ENCODE measurements at regions not wholly inside any gene's neighbourhood (a gene's known extent, or its start where the extent isn't known, plus 50 kb on each side); places are given as distances from the start of the nearest gene placed in this dataset.
A peak's percentile ranks its signal among the peaks of the same experiment; 100 is the strongest.

DNA sequence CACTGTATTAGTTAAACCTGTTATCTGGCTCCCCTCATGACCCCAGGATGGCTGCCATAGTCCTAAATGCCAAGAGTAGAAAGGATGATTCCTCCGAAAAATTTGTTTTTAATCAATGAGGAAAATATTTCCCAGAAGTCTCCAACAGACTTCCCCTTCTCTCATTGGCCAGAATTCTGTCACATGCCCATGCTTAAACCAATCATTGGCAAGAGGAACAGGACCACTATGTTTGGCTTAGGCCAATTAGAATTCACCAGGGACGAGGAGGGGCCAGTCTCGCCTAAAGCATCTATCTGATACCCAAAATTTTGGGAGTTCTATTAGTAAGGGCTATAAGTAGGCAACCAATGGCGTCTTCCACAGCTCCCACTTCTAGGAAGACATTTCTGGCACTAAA lies 71.2 kb upstream of the IL6 start:
- no peak for DNase-seq

DNA sequence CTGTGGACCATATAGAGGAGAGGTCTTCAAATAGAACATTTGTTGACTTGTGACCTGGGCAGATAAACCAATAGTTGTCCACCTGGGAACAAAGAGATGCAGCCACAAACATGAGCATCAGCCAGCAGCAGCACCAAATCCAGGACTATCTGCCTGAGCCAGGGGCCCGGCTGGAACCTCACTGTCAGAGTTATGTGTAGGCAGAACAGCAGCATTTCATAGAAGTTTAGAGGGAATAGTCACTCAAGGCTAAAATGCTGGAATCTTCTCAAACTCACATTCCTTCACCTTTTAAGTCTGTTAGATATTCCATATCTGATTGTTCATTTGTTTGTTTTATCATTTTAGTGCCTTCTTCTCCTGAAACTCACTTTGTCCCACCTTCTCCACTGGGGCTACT lies 72.2 kb upstream of the IL6 start:
- no peak for DNase-seq

GRCh38 chr7:22653951-22654350 lies 73.0 kb upstream of the IL6 start:
- DNase-seq, result peak; percentile 90

GRCh38 chr7:22651534-22652243 lies 75.3 kb upstream of the IL6 start:
- DNase-seq, result no peak

DNA sequence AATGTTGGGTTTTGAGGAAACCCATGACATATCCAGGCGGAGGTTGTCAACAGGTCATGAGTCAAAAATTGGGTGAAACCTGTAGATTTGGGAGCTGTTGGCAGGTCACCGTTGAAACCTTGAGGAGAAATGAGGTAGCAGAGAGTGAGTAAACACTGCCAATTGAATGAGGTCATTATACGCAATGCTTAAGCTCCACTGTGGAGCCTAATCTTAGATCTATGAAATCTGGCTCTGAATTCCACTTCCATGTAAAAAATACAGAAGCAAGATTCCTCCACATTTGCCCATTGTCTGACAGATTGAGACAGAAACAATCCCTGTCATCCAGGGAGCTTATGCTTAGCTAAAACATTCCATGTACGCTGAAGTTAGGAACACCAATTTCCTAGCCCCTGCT lies 76.0 kb upstream of the IL6 start:
- DNase-seq, result no peak

GRCh38 chr7:22649686-22650085 lies 77.3 kb upstream of the IL6 start:
- DNase-seq, result no peak

GRCh38 chr7:22647451-22648257 lies 79.3 kb upstream of the IL6 start:
- no peak for DNase-seq

- no peak for DNase-seq
Observed at GRCh38 chr7:22645418-22646181, 81.4 kb upstream of the IL6 start.

DNA sequence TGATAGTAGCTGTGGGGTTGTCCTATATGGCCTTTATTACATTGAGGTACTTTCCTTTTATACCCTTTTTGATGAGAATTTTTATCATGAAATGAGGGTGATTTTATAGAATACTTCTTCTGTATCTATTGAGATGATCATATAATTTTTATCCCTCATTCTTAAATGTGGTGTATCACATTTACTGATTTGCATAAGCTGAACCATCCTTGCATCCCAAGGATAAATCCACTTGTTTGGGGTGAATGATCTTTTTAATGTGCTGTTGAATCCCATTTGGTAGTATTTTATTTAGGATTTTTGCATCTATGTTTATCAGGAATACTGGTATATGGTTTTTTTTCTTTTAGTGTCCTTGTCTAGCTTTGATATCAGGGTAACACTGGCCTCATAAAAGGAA lies 84.5 kb upstream of the IL6 start:
- no peak for DNase-seq

GRCh38 chr7:22640269-22640668 lies 86.7 kb upstream of the IL6 start:
- DNase-seq, result no peak

DNA sequence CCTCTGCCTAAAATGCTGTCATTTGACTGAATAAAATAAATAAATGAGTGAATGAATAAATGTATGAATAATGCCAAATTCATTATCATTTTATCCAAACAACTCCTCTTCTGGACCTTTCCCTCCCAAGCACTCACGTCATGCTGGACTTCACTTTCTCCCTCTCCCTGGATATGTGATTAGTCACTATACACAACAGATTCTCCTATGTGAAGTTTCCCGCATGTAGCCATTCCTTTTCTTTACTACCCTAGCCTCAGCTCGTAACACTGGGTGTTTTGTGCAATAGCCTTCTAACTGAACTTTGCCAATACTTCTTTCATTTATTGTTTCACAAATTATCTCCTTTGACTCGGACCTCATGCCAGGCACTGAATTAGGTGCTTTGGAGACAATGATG lies 87.6 kb upstream of the IL6 start:
- DNase-seq, result no peak

DNA sequence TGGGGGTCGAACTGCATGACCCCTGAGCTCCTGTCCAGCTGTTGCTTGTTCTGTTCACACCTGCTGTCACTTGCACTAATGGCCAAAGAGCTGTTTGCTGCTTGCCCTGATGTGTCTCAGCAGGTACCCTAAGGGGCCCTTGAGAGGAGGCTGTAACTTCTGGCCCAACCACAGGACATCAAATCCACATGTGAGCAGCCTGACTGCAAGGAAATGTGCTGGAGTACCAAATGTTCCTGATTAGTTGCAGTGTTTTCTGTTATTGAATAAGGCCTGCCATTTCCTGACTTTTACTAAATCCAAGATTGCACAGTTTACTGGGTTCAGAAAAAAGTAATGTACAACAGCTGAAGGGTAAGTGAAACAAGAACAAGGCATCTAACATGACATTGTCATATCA lies 91.7 kb upstream of the IL6 start:
- no peak for DNase-seq

GRCh38 chr7:22633954-22634474 lies 93.0 kb upstream of the IL6 start:
- DNase-seq, result no peak

- no peak for DNase-seq
Observed at GRCh38 chr7:22633286-22633953, 93.6 kb upstream of the IL6 start.

DNA sequence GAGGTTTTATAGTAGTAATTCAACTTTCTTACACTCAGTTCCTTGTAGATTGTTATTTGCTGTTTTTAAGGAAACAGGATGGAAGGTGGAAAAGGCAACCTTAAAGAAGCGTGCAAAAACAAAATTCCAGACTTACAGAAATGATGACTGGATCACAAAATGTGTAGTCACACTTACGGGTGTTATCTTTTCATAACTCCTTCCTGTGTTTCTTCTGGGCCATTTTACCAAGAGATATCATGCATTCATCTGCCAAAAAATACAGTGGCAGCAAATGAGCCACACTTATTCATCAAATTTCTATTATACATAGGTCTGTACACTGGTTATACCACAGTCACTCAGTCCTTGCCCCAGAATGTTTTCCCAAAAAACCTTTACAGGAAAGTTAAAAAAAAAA lies 94.3 kb upstream of the IL6 start:
- no peak for DNase-seq

DNA sequence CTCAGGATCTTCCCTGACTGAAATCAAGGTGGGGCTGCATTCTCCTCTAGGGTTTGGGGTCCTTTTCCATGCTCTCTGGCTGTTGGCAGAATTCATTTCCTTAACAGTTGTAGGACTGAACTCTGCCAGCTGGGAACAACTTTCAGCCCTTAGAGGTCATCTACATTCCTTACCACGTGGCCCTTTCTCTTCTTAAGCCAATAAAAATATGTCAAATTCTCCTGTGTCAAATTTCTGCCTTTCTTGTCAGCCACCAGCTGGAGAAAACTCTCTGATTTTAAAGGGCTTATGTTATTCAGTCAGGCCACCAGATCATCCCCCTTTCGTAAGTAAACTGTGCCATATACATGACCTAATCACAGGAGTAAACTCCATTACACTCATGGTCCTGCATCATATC lies 95.3 kb upstream of the IL6 start:
- DNase-seq, result no peak

GRCh38 chr7:22630069-22630468 lies 96.9 kb upstream of the IL6 start:
- DNase-seq, result no peak

- DNase-seq, result no peak
Observed at GRCh38 chr7:22629056-22629455, 97.9 kb upstream of the IL6 start.

- DNase-seq, result peak; percentile 11
Observed at GRCh38 chr7:22628112-22628511, 98.9 kb upstream of the IL6 start.

- DNase-seq, result no peak
Observed at GRCh38 chr7:22627136-22627535, 99.9 kb upstream of the IL6 start.

GRCh38 chr7:22625251-22625650 lies 101.7 kb upstream of the IL6 start:
- no peak for DNase-seq

GRCh38 chr7:22624781-22625180 lies 102.2 kb upstream of the IL6 start:
- DNase-seq, result no peak
